DND-41 (cell line): ENCODE measurements at regions not wholly inside any gene's neighbourhood (a gene's known extent, or its start where the extent isn't known, plus 50 kb on each side); places are given as distances from the start of the nearest gene placed in this dataset.
"Not testable (repeated sequence)": the region's sequence is repeated elsewhere in the genome, so short reads cannot be mapped to it uniquely, and the experiment has no call there.

Experiments
- ATAC-seq: fragments of 200-7000 bp; cut with Tn5 transposase; 3 replicates; pipeline ENCODE4 v1.9.1; 2021; ENCODE audit warnings: low read depth; ENCODE audit not compliant: insufficient read depth
- DNase-seq: peaks from one replicate; pipeline ENCODE4 v3.0.0-alpha.2; 2020
- H2AFZ ChIP-seq: 2 replicates; pipeline ENCODE4 v1.6.0; 2012; ENCODE audit warnings: low read depth, low read length
- H3K27ac ChIP-seq: 2 replicates; pipeline ENCODE4 v1.5.1; 2012; ENCODE audit warnings: low read length, inconsistent platforms
- H3K27me3 ChIP-seq: fragments of 200-600 bp; sonication (generic); 2 replicates; pipeline ENCODE4 v1.6.0; 2012; ENCODE audit warnings: low read length, mild to moderate bottlenecking, inconsistent platforms; ENCODE audit not compliant: insufficient read depth, poor library complexity
- H3K36me3 ChIP-seq: 2 replicates; pipeline ENCODE4 v1.5.1; 2012; ENCODE audit warnings: low read length, inconsistent platforms; ENCODE audit not compliant: insufficient read depth
- H3K4me1 ChIP-seq: 2 replicates; pipeline ENCODE4 v1.5.1; 2012; ENCODE audit warnings: mild to moderate bottlenecking, low read length; ENCODE audit not compliant: insufficient read depth
- H3K4me2 ChIP-seq: 2 replicates; pipeline ENCODE4 v1.6.0; 2012; ENCODE audit warnings: mild to moderate bottlenecking, moderate library complexity, low read length, inconsistent platforms; ENCODE audit not compliant: insufficient read depth
- H3K4me3 ChIP-seq, 2 experiments: fragments of 200-600 bp in 1 of 2; shearing (Covaris generic) in 1 of 2; 2 replicates each; pipeline ENCODE4 v1.5.1; 2012 to 2016; ENCODE audit warnings: inconsistent platforms in 2 of 2, low read length in 2 of 2, mild to moderate bottlenecking in 2 of 2, low read depth in 1 of 2, moderate library complexity in 1 of 2
- H3K79me2 ChIP-seq: 2 replicates; pipeline ENCODE4 v1.6.0; 2012; ENCODE audit warnings: low read length, inconsistent platforms; ENCODE audit not compliant: insufficient read depth
- H3K9ac ChIP-seq: 2 replicates; pipeline ENCODE4 v1.6.0; 2012; ENCODE audit warnings: low read depth, mild to moderate bottlenecking, inconsistent platforms, low read length, moderate library complexity
- H3K9me3 ChIP-seq: 2 replicates; pipeline ENCODE4 v1.5.1; 2012; ENCODE audit warnings: low read length, moderate library complexity, mild to moderate bottlenecking, inconsistent platforms; ENCODE audit not compliant: insufficient read depth, severe bottlenecking
- H4K20me1 ChIP-seq: 2 replicates; pipeline ENCODE4 v1.6.0; 2012; ENCODE audit warnings: low read length; ENCODE audit not compliant: insufficient read depth
- EZH2 ChIP-seq: IDR thresholded peaks from 3 replicates; pipeline ENCODE4 v1.6.1; 2012; ENCODE audit warnings: borderline replicate concordance, low read depth, mild to moderate bottlenecking, moderate library complexity, low read length, inconsistent platforms; ENCODE audit not compliant: severe bottlenecking
- TF ChIP-seq, protein P1 (sequence below): IDR thresholded peaks from 2 replicates; pipeline ENCODE4 v1.5.1; 2012; ENCODE audit warnings: borderline replicate concordance, low read length, moderate library complexity, mild to moderate bottlenecking; ENCODE audit not compliant: poor library complexity, severe bottlenecking; ENCODE audit errors: extremely low read depth

DNA sequence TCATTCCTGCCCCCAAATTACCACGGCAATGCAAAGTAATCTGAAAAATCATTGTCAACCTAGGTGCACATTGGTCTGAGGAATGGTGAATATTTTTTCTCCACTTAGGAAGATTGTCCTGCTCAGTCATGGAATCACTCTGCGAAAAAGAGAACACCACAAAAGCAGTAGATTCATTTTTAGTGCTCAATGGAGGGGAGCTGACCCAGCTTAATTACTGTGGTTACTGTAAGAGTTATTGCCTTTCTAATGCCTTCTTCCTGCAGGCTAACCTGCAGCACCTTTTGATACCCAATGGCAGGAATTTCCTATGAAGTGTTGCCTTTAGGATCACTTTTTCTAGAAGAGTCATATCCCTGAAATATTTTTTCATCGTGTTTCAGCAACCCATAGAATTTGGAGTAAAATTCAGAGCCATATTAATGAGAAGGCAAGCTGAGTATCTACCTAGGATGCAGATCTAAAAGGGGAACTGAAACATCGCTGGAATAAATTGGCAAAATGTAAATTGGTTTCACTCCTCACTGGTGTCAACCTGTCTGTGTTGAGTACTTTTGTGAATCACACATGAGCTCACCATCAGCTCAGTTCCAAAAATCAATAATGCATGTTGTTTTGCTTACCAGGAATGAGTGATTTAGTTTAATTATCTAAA, 464.5 kb downstream of the CSNK1G3 start:
- no peaks in the 10 kb centered on the region for H3K9me3 ChIP-seq
- H3K79me2 ChIP-seq: no peaks in the 10 kb centered on the region
- H3K4me3 ChIP-seq: no peak overlapping the region
- ATAC-seq (no peak), DNase-seq (no peak)
- TF ChIP-seq, protein P1, sequence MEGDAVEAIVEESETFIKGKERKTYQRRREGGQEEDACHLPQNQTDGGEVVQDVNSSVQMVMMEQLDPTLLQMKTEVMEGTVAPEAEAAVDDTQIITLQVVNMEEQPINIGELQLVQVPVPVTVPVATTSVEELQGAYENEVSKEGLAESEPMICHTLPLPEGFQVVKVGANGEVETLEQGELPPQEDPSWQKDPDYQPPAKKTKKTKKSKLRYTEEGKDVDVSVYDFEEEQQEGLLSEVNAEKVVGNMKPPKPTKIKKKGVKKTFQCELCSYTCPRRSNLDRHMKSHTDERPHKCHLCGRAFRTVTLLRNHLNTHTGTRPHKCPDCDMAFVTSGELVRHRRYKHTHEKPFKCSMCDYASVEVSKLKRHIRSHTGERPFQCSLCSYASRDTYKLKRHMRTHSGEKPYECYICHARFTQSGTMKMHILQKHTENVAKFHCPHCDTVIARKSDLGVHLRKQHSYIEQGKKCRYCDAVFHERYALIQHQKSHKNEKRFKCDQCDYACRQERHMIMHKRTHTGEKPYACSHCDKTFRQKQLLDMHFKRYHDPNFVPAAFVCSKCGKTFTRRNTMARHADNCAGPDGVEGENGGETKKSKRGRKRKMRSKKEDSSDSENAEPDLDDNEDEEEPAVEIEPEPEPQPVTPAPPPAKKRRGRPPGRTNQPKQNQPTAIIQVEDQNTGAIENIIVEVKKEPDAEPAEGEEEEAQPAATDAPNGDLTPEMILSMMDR: no peak
- TF ChIP-seq EZH2: no peak
- no peaks in the 10 kb centered on the region for H4K20me1 ChIP-seq
- H3K27me3 ChIP-seq: no peaks in the 10 kb centered on the region
- H3K27ac ChIP-seq: no peak overlapping the region
- no peak overlapping the region for H3K9ac ChIP-seq
- no peaks in the 10 kb centered on the region for H3K4me1 ChIP-seq
- no peak overlapping the region for H2AFZ ChIP-seq
- H3K36me3 ChIP-seq: no peaks in the 10 kb centered on the region
- no peak overlapping the region for H3K4me2 ChIP-seq

DNA sequence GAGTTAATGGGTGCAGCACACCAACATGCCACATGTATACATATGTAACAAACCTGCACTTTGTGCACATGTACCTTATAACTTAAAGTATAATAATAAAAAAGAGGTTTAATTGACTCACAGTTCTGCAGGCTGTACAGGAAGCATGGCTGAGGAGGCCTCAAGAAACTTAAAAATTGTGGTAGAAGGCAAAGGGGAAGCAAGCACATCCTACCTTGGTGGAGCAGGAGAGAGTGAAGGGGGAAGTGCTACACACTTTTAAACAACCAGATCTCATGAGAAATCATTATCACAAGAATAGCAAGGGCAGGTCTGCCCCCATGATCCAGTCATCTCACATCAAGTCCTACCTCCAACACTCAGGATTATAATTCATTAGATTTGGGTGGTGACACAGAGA, 463.5 kb downstream of the CSNK1G3 start:
- not testable (repeated sequence) for ATAC-seq, DNase-seq, H3K27me3 ChIP-seq, H3K79me2 ChIP-seq, H3K4me2 ChIP-seq, H4K20me1 ChIP-seq, H3K36me3 ChIP-seq, H3K9me3 ChIP-seq, H3K9ac ChIP-seq, H3K27ac ChIP-seq, H3K4me3 ChIP-seq, H3K4me1 ChIP-seq
- H2AFZ ChIP-seq: 0 out of 2 replicates have a peak overlapping the region, but pooled peaks have one; percentile 21

DNA sequence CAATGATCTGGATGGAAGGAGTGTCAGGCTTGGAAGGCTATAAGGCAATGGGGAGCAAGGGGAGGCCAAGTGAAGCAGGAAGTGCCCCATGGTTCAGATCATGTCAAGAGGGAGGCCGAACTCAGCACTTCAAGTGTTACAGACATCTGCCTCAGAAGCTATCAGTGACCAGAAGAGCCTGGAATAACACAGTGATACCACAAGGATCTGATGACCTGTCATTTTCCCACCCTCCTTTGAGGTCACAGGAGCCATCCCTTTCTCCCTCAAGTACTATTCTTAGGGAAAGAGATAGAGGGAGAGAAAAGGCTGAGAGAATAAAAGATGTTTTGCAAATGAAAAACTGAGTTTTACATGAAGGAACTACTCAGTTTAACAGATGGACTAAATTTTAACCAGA, 454.8 kb downstream of the CSNK1G3 start:
- H3K27ac ChIP-seq: no peak overlapping the region
- H2AFZ ChIP-seq: no peak overlapping the region
- DNase-seq (no peak), ATAC-seq (no peak)
- H3K79me2 ChIP-seq: no peaks in the 10 kb centered on the region
- H4K20me1 ChIP-seq: no peaks in the 10 kb centered on the region
- H3K4me3 ChIP-seq: no peak overlapping the region
- TF ChIP-seq, protein P1: no peak
- TF ChIP-seq EZH2: no peak
- no peaks in the 10 kb centered on the region for H3K36me3 ChIP-seq
- H3K9ac ChIP-seq: no peak overlapping the region
- H3K27me3 ChIP-seq: no peaks in the 10 kb centered on the region
- H3K9me3 ChIP-seq: peaks cover 4% of the 10 kb centered on the region
- no peaks in the 10 kb centered on the region for H3K4me1 ChIP-seq
- no peak overlapping the region for H3K4me2 ChIP-seq

DNA sequence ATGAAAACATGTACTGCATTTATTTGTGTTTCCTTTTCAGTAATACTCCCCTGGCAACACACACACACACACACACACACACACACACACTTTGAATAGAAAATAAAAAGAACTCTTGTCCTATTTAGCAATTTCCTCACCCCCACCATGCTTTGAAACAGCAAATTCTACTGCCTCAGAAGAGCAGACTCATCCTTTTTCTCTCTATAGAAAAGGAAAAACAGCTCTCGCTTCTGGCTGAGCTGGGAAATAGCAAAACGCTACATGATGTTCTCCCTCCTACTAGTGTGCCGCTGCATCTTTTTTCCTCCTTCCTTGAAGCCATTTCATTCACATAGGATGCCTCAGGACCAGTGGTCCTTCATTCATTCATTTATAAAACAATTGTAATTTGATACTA, 453.6 kb downstream of the CSNK1G3 start:
- Histone ChIP-seq H3K4me2 (no peak overlapping the region), H3K4me3 (no peak overlapping the region), H3K4me1 (no peaks in the 10 kb centered on the region), H3K9ac (no peak overlapping the region), H3K36me3 (no peaks in the 10 kb centered on the region), H3K79me2 (no peaks in the 10 kb centered on the region), H4K20me1 (no peaks in the 10 kb centered on the region), H3K9me3 (peaks cover 3% of the 10 kb centered on the region), H3K27ac (no peak overlapping the region), H2AFZ (no peak overlapping the region), H3K27me3 (no peaks in the 10 kb centered on the region)
- no peak for DNase-seq
- ATAC-seq: no peak
- TF ChIP-seq, protein P1: no peak
- TF ChIP-seq EZH2: no peak
